OCI-LY3 (cell line): ENCODE measurements at regions not wholly inside any gene's neighbourhood (a gene's known extent, or its start where the extent isn't known, plus 50 kb on each side); places are given as distances from the start of the nearest gene placed in this dataset.

ENCODE experiments used
- EZH2phosphoT487 ChIP-seq: fragments of 200-600 bp; shearing (Covaris generic); IDR thresholded peaks from 2 replicates; pipeline ENCODE4 v1.6.1; 2018; ENCODE audit warnings: antibody characterized with exemption, mixed run types, low read depth
- TF ChIP-seq, protein P1 (sequence below): fragments of 200-600, 300-600 bp; sonication (generic); IDR thresholded peaks from 2 replicates; pipeline ENCODE4 v1.5.1; 2014; ENCODE audit warnings: antibody characterized with exemption, low read length, low read depth

GRCh38 chr6:11367638-11368199 is 135.3 kb upstream of the NEDD9 start:
- TF ChIP-seq, protein P1, sequence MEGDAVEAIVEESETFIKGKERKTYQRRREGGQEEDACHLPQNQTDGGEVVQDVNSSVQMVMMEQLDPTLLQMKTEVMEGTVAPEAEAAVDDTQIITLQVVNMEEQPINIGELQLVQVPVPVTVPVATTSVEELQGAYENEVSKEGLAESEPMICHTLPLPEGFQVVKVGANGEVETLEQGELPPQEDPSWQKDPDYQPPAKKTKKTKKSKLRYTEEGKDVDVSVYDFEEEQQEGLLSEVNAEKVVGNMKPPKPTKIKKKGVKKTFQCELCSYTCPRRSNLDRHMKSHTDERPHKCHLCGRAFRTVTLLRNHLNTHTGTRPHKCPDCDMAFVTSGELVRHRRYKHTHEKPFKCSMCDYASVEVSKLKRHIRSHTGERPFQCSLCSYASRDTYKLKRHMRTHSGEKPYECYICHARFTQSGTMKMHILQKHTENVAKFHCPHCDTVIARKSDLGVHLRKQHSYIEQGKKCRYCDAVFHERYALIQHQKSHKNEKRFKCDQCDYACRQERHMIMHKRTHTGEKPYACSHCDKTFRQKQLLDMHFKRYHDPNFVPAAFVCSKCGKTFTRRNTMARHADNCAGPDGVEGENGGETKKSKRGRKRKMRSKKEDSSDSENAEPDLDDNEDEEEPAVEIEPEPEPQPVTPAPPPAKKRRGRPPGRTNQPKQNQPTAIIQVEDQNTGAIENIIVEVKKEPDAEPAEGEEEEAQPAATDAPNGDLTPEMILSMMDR = no peak
- TF ChIP-seq EZH2phosphoT487 = no peak
